22Rv1 (cell line): ENCODE measurements at regions not wholly inside any gene's neighbourhood (a gene's known extent, or its start where the extent isn't known, plus 50 kb on each side); places are given as distances from the start of the nearest gene placed in this dataset.

ENCODE experiments used
- ZFX ChIP-seq: fragments of 450-650 bp; IDR thresholded peaks from 2 replicates; pipeline ENCODE4 v1.6.1; 2017; ENCODE audit warnings: antibody characterized with exemption, borderline replicate concordance
- TF ChIP-seq, protein P1 (sequence below): fragments of 450-650 bp; IDR thresholded peaks from 2 replicates; pipeline ENCODE4 v1.5.1; 2017; ENCODE audit warnings: mild to moderate bottlenecking

DNA sequence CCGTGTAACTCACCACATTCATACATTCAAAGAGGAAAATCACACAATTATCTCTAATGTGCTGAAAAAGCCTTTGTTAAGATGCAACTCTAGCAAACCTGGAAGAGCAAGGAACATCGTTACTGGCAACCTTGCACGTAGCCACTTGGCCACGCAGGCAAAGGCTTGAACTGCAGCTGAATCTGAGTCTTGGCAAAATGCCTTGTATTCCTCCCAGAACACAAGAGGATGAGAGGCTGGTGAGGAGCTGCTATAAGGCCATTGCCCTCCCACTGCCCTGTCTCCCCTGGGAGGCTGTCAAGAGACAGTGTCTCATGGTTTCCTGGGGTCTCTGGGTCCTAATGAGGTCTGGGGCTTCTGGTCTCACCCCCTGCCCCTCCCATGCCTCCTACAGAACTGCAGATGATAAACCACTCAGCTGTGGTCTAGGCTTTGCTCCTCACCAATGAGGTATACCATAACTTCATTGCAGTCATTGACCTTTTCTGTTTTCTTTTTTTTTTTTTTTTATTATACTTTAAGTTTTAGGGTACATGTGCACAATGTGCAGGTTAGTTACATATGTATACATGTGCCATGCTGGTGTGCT, 141.4 kb downstream of the SPP2 start:
- TF ChIP-seq, protein P1, sequence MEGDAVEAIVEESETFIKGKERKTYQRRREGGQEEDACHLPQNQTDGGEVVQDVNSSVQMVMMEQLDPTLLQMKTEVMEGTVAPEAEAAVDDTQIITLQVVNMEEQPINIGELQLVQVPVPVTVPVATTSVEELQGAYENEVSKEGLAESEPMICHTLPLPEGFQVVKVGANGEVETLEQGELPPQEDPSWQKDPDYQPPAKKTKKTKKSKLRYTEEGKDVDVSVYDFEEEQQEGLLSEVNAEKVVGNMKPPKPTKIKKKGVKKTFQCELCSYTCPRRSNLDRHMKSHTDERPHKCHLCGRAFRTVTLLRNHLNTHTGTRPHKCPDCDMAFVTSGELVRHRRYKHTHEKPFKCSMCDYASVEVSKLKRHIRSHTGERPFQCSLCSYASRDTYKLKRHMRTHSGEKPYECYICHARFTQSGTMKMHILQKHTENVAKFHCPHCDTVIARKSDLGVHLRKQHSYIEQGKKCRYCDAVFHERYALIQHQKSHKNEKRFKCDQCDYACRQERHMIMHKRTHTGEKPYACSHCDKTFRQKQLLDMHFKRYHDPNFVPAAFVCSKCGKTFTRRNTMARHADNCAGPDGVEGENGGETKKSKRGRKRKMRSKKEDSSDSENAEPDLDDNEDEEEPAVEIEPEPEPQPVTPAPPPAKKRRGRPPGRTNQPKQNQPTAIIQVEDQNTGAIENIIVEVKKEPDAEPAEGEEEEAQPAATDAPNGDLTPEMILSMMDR: no peak
- no peak for TF ChIP-seq ZFX
